Natural killer cell (primary cell): ENCODE measurements at regions not wholly inside any gene's neighbourhood (a gene's known extent, or its start where the extent isn't known, plus 50 kb on each side); places are given as distances from the start of the nearest gene placed in this dataset.

Experiments
- ATAC-seq, 3 donors: fragments of 150-1000 bp in 2 of 3; fragments of 200-7000 bp in 1 of 3; cut with Tn5 transposase; 1 replicate in 1 of 3; 2 replicates in 2 of 3; pipeline ENCODE4 v1.10.0; 2021; ENCODE audit warnings: mild to moderate bottlenecking in 2 of 3, moderate library complexity in 2 of 3
- DNase-seq, 2 donors: peaks; one replicate each; pipeline versions ENCODE4 v3.0.0 to v3.0.0-alpha.2; 2013 to 2021; ENCODE audit warnings: mixed read lengths in 1 of 2
- H3K27ac ChIP-seq: one replicate; pipeline ENCODE4 v1.5.1; 2013; ENCODE audit warnings: mild to moderate bottlenecking, low read length
- H3K27me3 ChIP-seq: one replicate; pipeline ENCODE4 v1.6.1; 2013; ENCODE audit warnings: low read length; ENCODE audit not compliant: control insufficient read depth, insufficient read depth
- H3K36me3 ChIP-seq: one replicate; pipeline ENCODE4 v1.6.1; 2013; ENCODE audit warnings: low read length; ENCODE audit not compliant: control insufficient read depth, insufficient read depth
- H3K4me1 ChIP-seq: one replicate; pipeline ENCODE4 v1.6.1; 2013; ENCODE audit warnings: low read length; ENCODE audit not compliant: control insufficient read depth, insufficient read depth
- H3K4me3 ChIP-seq: one replicate; pipeline ENCODE4 v1.5.1; 2013; ENCODE audit warnings: low read length
- H3K9me3 ChIP-seq: one replicate; pipeline ENCODE4 v1.6.1; 2013; ENCODE audit warnings: low read length; ENCODE audit not compliant: control insufficient read depth, insufficient read depth
- H3K27ac Mint-ChIP-seq, 2 donors: one replicate each; pipeline ENCODE4 v1.8.0; 2022; ENCODE audit warnings: mild to moderate bottlenecking in 2 of 2, mixed read lengths in 2 of 2, moderate library complexity in 1 of 2
- H3K27me3 Mint-ChIP-seq, 2 donors: one replicate each; pipeline ENCODE4 v1.8.0; 2022; ENCODE audit warnings: low read depth in 2 of 2, mixed read lengths in 2 of 2
- H3K36me3 Mint-ChIP-seq: one replicate; pipeline ENCODE4 v1.8.0; 2022; ENCODE audit warnings: mixed read lengths
- H3K4me1 Mint-ChIP-seq, 2 donors: one replicate each; pipeline ENCODE4 v1.8.0; 2022; ENCODE audit warnings: mixed read lengths in 2 of 2
- H3K4me3 Mint-ChIP-seq: one replicate; pipeline ENCODE4 v1.8.0; 2022; ENCODE audit warnings: mild to moderate bottlenecking, moderate library complexity, mixed read lengths
- H3K9me3 Mint-ChIP-seq, 2 donors: one replicate each; pipeline ENCODE4 v1.8.0; 2022; ENCODE audit warnings: mixed read lengths in 2 of 2
- WGBS: methylation state at CpG from one replicate; pipeline ENCODE4 v1.1.7; 2013; ENCODE audit warnings: missing lambda C conversion rate; ENCODE audit not compliant: insufficient coverage; 5-methylcytosine and 5-hydroxymethylcytosine counted together
- intact Hi-C: fragments of 100-400 bp; cut with micrococcal nuclease; formaldehyde crosslinking; loops from one replicate; pipeline ENCODE4 v1.14.2; 2022
- TF ChIP-seq, protein P1 (sequence below): fragments of 200-600 bp; IDR thresholded peaks from one replicate; pipeline ENCODE4 v1.8.0; 2022; ENCODE audit warnings: antibody characterized with exemption

DNA sequence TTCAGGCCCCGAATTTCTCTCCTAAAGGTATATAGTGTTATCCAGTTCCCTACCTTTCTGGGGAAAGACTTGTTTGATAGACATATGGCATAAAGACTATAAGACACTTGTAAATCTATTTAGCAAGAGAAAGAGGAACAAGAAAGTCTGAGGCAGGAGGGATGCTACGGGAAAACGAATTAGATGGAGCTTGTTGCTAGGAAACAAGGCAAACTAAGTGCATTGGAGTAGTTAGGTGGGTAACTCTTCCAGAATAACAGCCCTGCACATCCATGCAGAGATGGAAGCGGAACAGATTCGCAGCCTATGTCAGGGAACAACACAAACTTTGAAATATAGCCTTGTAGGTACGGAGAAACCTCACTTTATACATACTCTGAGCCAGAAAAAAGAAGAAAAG lies 810.3 kb upstream of the CRIM1 start:
- no peak for ATAC-seq

DNA sequence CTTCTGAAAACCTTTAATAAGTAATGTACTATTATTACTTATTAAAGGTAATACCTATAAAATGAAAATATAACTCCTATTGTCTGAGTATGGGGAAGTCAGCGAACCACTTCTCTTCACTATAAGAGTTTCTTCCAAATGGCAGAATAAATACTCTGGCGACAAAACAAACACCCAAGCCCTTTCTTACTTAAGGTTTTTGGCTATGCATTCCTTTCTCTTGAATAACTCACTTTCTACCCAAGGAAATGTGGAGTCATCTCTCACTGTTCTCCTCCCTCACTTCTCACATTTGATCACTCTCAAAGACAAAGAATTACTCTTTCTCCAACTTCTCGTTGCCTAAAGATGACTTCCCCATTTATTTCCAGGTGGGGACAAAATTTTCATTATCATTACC lies 816.8 kb upstream of the CRIM1 start:
- no peak overlapping the region for H3K27ac ChIP-seq
- 72% methylated on average over 3 of the region's 3 CpGs for WGBS
- H3K4me1 ChIP-seq = no peaks in the 10 kb centered on the region
- H3K36me3 Mint-ChIP-seq = no peaks in the 10 kb centered on the region
- H3K27me3 Mint-ChIP-seq = no peaks in the 10 kb centered on the region
- peaks cover 10 to 16% of the 10 kb centered on the region in 2 donors for H3K9me3 Mint-ChIP-seq
- intact Hi-C loops = no loop called here
- H3K36me3 ChIP-seq = no peaks in the 10 kb centered on the region
- H3K9me3 ChIP-seq = no peaks in the 10 kb centered on the region
- H3K4me3 ChIP-seq = no peak overlapping the region
- H3K4me3 Mint-ChIP-seq = no peak overlapping the region
- TF ChIP-seq, protein P1, sequence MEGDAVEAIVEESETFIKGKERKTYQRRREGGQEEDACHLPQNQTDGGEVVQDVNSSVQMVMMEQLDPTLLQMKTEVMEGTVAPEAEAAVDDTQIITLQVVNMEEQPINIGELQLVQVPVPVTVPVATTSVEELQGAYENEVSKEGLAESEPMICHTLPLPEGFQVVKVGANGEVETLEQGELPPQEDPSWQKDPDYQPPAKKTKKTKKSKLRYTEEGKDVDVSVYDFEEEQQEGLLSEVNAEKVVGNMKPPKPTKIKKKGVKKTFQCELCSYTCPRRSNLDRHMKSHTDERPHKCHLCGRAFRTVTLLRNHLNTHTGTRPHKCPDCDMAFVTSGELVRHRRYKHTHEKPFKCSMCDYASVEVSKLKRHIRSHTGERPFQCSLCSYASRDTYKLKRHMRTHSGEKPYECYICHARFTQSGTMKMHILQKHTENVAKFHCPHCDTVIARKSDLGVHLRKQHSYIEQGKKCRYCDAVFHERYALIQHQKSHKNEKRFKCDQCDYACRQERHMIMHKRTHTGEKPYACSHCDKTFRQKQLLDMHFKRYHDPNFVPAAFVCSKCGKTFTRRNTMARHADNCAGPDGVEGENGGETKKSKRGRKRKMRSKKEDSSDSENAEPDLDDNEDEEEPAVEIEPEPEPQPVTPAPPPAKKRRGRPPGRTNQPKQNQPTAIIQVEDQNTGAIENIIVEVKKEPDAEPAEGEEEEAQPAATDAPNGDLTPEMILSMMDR = no peak
- ATAC-seq = no peak
- H3K27me3 ChIP-seq = no peaks in the 10 kb centered on the region
- DNase-seq = no peak
- no peaks in the 10 kb centered on the region for H3K4me1 Mint-ChIP-seq
- no peak overlapping the region for H3K27ac Mint-ChIP-seq

More for the DNA sequence above, 810.3 kb upstream of the CRIM1 start:
- Histone ChIP-seq H3K9me3 (no peaks in the 10 kb centered on the region), H3K4me1 (no peaks in the 10 kb centered on the region), H3K36me3 (no peaks in the 10 kb centered on the region), H3K4me3 (no peak overlapping the region), H3K27me3 (no peaks in the 10 kb centered on the region), H3K27ac (no peak overlapping the region)
- TF ChIP-seq, protein P1 = no peak
- WGBS = 73% methylated on average over 5 of the region's 6 CpGs
- Mint-ChIP-seq H3K27ac (no peak overlapping the region), H3K4me3 (no peak overlapping the region), H3K36me3 (no peaks in the 10 kb centered on the region), H3K27me3 (no peaks in the 10 kb centered on the region), H3K9me3 (peaks cover 8 to 16% of the 10 kb centered on the region in 2 donors), H3K4me1 (no peaks in the 10 kb centered on the region)
- DNase-seq = no peak
- intact Hi-C loops = no loop called here

GRCh38 chr2:35530615-35531135 lies 824.9 kb upstream of the CRIM1 start:
- intact Hi-C loops = no loop called here
- no peaks in the 10 kb centered on the region for H3K27me3 Mint-ChIP-seq
- H3K4me3 Mint-ChIP-seq = no peak overlapping the region
- Histone ChIP-seq H3K36me3 (no peaks in the 10 kb centered on the region), H3K4me3 (no peak overlapping the region), H3K4me1 (no peaks in the 10 kb centered on the region), H3K27me3 (no peaks in the 10 kb centered on the region), H3K9me3 (peaks cover 5% of the 10 kb centered on the region), H3K27ac (no peak overlapping the region)
- ATAC-seq = no peak
- DNase-seq = no peak
- TF ChIP-seq, protein P1 = no peak
- H3K9me3 Mint-ChIP-seq = peaks cover 13 to 22% of the 10 kb centered on the region in 2 donors
- H3K4me1 Mint-ChIP-seq = no peaks in the 10 kb centered on the region
- H3K27ac Mint-ChIP-seq = no peak overlapping the region
- 88% methylated on average over 3 of the region's 5 CpGs for WGBS
- H3K36me3 Mint-ChIP-seq = peaks cover 16% of the 10 kb centered on the region

DNA sequence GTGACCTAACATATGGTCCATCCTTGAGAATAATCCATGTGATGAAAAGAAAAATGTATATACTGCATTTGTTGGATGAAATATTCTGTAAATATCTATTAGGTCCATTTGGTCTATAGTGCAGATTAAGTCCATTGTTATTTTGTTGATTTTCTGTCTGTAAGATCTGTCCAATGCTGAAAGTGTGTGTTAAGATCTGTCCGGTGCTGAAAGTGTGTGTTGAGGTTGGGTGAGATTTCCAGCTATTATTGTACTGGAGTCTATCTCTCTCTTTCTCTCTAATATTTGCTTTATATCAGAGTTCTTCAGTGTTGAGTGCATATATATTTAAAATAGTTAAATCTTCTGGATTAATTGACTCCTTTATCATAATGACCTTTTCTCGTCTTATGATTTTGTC lies 828.8 kb upstream of the CRIM1 start:
- TF ChIP-seq, protein P1 = no peak
- WGBS = no CpG with 5 or more reads among the region's 2 CpGs
- Mint-ChIP-seq H3K36me3 (peaks cover 28% of the 10 kb centered on the region), H3K9me3 (peaks cover 15 to 22% of the 10 kb centered on the region in 2 donors), H3K27me3 (no peaks in the 10 kb centered on the region), H3K27ac (no peak overlapping the region), H3K4me3 (no peak overlapping the region), H3K4me1 (no peaks in the 10 kb centered on the region)
- ATAC-seq (no peak), DNase-seq (no peak)
- Histone ChIP-seq H3K4me3 (no peak overlapping the region), H3K9me3 (peaks cover 5% of the 10 kb centered on the region), H3K36me3 (no peaks in the 10 kb centered on the region), H3K27ac (no peak overlapping the region), H3K4me1 (no peaks in the 10 kb centered on the region), H3K27me3 (no peaks in the 10 kb centered on the region)
- intact Hi-C loops = no loop called here
